HG03520 (cell line): ENCODE measurements at regions not wholly inside any gene's neighbourhood (a gene's known extent, or its start where the extent isn't known, plus 50 kb on each side); places are given as distances from the start of the nearest gene placed in this dataset.

Experiments used
- ATAC-seq: cut with Tn5 transposase; IDR thresholded peaks from one replicate; pipeline ENCODE4 v1.9.1; 2021; ENCODE audit warnings: mild to moderate bottlenecking, moderate library complexity; ENCODE audit not compliant: unreplicated experiment

DNA sequence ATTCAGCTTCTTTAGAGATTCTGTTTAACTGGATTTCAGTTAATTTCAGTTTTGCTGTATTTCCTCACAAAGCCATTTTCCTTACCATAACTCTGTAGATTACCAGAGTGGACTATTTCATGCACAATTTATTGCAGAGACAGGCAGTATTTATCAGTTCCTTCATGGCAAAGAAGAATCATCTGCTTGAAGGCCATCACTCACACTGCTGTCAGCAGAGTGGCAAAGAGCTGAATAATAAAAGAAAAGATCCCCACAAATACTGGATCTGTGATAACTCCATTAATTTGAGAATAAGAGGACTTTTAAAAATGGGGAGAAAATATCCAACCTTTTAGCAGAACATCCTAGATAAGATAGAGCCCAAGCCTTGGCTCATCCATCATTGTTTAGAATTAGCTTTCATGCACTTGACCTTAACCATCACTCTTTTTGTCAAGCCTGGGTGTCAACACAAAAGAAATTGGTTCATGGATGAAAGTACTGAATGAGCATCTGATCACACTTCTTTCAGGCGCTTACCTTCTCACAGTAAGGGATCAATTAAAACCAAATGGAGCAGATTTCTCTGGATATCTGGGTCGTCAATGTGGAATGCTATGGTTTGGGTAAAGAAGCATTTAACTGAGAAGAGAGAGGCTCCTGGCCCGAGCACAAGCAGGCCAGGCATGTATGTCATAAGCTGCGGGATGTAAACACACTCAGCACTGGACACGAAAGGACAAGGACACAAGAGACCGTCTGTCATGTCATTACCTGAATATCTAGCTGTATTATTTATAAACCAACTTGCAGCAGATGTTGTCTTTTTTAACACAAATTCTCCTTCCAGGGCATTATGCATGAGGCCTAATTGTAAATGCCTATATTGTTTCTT, 376.2 kb downstream of the ZNF521 start:
- ATAC-seq: no peak

DNA sequence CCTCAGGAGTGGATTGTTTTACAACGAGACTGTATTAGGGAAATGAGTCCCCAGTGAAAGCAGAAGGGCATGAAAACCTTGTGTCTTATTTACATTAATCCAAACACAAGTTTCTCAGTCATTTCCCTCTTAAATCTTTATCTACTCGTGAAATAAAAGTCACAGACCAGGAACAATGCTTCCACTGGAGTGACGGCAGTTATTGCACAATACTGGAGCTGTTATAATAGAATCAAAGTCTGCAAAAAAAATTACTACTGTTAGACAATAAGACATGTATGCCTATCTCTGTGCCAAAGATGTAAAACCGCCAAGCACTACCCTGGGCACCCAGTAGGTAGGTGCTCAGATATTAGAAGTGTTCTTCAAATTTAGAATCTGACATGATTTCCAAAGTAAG, 375.5 kb downstream of the ZNF521 start:
- ATAC-seq: no peak

- no peak for ATAC-seq
Measured at GRCh38 chr18:24979235-24979634, 372.7 kb downstream of the ZNF521 start.

- ATAC-seq: no peak
Measured at GRCh38 chr18:24982831-24983230, 369.1 kb downstream of the ZNF521 start.

DNA sequence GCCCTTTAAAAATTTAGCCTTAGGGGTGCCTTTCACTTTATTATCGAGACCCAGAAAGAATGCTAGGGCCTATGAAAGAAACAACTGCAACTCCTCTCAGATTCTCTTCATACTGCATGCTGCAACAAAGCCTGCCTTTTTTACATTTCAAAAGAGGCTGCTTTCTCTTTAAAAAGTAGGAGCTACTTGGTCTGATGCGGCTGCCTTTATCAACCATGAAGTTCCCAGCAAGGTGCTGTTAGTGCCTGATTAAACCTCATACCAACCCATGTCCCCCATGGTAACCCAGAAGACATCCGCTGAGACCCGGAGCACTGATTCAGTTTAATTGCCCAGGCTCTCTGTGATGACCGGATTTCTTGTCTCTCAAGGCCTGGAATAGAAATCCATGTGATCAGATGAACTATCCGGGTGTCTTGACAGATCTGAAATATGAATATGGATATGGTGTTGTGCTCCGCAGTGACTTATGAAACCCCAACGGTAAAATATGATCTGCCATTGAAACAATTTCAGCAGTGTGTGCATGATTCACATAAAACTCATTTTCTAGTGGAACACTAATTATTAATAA, 368.3 kb downstream of the ZNF521 start:
- no peak for ATAC-seq

- no peak for ATAC-seq
Measured at GRCh38 chr18:24985586-24985985, 366.4 kb downstream of the ZNF521 start.

GRCh38 chr18:24986666-24987302, 365.2 kb downstream of the ZNF521 start:
- ATAC-seq: no peak

GRCh38 chr18:24987303-24988252, 364.4 kb downstream of the ZNF521 start:
- no peak for ATAC-seq

GRCh38 chr18:24988253-24988840, 363.6 kb downstream of the ZNF521 start:
- ATAC-seq: no peak

DNA sequence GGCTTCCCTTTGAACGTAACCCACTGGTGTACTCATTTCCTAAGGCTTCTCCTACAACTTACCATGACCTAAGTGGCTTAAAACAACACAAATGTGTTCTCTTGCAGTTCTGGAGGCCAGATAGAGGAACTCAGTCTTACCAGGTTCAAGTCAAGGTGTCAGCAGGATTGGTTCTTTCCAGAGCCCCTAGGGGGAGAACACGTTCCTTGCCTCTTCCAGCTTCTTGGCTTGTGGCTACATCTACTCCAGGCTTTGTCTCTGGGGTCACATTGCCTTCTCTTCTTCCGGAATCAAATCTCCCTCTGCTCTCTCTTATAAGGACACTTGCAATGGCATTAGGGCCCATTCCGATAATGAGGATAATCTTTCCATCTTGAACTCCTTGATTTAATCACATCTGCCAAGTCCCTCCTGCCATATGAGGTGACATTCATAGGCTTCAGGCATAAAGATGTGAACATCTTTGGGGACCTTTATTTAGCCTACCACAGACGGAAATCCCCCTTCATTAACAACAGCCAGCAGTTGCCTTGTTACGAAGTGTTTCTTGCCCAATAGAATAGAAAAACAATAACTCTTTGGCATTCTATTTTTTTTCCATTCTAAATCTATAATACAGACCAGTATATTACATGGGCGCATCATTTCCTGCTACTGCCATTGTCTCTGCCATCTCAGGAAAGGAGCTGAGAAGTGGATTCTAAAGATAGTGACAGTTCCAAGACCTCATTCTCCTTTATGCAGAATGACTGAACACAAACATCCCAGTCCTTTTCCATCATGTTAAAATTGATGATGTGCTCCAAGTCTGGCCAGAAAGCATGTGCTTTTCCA, 362.0 kb downstream of the ZNF521 start:
- ATAC-seq: no peak

DNA sequence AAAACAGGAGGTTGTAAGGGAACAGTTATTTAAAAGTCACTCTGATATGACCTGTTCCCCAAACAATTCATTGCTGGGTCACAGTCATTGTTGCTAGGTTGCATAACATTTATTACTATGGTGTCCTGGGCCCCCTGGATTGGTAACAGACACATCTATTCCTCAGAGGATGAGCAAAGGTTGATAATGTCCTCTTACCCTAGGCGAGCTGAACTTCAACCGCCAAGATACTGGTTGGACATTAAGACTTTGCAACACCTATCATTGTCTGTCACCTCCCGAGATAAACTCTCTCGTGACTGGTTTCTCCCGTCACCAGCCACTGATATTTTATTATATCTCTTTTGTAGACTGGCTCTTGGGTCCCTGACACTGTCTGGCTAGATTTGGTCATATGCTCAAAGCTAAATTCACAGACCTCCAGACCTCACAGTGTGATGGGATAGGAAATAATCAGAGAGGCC, 361.3 kb downstream of the ZNF521 start:
- ATAC-seq: no peak

DNA sequence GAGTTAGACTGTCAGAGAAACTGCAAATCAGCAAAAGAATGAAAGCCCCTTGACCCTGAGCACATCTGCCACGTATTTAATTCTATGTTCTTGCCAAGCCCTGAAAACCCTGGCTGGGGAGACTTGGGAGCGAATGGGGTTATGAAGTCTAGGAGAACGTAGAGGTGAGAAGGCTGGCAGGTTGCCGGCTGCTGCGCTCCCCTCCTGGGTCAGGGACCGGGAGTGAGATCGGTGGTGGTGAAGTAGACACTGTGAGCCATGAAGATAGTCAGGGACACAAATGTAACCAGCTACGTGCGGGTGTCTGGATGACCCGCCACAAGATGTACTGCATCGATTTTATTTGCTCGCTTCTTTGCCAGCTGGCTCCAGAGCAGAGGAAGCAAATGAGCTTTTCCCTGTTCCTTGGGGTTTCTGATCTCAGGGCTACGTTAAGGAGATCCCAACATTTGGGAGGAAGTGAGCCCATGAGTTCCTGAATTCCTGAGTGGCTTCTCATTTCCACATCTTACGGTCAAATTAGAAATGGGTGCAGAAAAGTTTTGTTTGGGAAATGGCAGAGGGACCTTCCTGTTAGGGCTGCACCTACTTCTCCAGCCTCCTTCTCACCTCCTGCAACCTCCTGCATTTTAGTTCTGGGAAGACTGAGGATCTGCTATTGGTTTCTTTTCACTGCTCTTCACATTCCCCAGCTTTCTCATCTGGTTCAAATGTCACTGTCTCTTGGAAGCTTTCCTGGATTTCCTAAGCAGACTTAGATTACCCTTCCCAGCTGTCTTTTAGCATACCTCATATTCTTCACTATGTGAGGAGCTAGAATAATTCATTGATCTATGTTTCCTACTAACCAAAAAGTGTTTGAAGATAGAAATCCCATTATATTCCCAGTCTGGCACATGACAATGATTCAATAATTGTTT, 360.6 kb downstream of the ZNF521 start:
- no peak for ATAC-seq

GRCh38 chr18:24992491-24992890, 359.5 kb downstream of the ZNF521 start:
- no peak for ATAC-seq

DNA sequence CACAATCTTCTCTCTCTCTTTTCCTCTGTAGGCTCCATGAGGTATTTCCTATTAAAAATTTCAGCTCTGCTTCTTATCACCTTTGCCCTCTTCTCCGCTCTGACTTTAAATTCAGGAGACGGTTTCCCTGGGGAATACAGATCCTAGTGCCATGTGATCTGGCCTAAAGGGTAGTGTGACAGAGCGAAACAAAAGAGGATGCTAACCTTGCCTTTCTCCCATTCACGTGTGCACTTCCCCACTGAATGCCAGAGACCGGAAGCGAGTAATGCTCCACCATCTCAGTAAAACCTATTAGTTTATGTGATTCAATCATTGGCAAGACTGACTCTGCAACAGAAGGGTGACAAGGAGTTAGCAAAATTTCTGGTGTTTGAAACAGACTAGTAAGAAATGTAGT, 358.3 kb downstream of the ZNF521 start:
- ATAC-seq: no peak

DNA sequence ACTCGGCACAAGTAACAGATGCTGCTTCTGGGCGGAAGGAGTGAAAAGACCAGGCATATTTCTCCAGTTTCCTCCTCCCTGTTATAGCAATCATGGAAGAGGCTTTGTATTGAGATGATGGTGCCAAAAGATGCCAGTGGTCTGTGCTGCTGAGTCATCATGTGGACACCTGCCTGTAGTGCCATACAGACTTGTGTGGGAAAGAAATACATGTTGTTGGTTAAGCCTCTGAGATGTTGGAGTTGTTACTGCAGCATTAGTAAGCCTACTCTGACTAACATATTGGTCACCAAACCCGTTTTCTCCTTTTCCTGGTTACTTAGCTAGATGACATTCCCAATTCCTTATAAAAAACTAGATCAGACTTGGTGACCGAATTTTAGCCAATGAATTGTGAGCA, 356.9 kb downstream of the ZNF521 start:
- no peak for ATAC-seq

- ATAC-seq: no peak
Measured at GRCh38 chr18:24995755-24996154, 356.2 kb downstream of the ZNF521 start.

- ATAC-seq: no peak
Measured at GRCh38 chr18:24999650-25000267, 352.2 kb downstream of the ZNF521 start.

DNA sequence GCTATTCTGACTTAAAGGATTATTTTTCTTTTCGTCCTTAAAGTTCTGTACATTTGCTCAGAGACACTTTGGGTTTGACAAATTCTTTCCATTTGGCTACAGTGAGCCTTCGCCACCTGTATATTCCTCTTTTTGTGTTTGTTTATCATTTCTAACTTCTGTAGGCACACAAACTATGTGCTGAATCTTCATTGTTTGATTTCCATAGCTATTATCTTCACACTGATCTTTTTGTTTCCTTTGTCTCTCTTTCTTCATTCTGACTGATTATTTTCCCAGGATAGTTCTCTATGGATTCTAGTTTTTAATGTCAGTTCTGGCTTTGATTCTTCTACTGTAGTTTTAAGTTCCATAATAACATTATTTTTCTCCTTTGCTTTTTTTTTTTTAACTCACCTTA, 350.2 kb downstream of the ZNF521 start:
- no peak for ATAC-seq
